Fibroblast of the aortic adventitia (primary cell): ENCODE measurements at regions not wholly inside any gene's neighbourhood (a gene's known extent, or its start where the extent isn't known, plus 50 kb on each side); places are given as distances from the start of the nearest gene placed in this dataset.

ENCODE experiments used
- DNase-seq: peaks from one replicate; pipeline ENCODE4 v3.0.0-alpha.2; 2010; ENCODE audit warnings: low read depth
- H3K4me3 ChIP-seq: 2 replicates; pipeline ENCODE4 v1.5.1; 2011; ENCODE audit warnings: low read depth, mild to moderate bottlenecking, control low read depth, low read length, moderate library complexity
- TF ChIP-seq, protein P1 (sequence below): IDR thresholded peaks from 2 replicates; pipeline ENCODE4 v1.5.1; 2011; ENCODE audit warnings: mild to moderate bottlenecking, low read length, control low read depth, inconsistent platforms; ENCODE audit not compliant: insufficient read depth

DNA sequence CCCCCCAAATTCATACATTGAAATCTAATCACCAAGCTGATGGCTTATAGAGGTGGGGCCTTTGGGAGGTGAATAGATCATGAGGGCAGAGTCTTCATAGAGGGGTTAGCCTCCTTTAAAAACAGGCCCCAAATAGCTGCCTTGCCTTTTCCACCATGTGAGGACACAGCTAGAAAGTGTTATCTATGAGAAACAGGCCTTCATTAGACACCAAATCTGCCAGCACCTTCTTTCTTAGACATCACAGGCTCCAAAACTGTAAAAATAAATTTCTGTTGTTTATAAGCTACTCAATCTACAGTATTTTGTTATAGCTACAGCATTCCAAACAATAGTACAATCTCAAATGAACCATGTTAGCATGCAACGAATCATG lies 459.3 kb upstream of the GCFC2 start:
- H3K4me3 ChIP-seq, result no peak overlapping the region
- TF ChIP-seq, protein P1, sequence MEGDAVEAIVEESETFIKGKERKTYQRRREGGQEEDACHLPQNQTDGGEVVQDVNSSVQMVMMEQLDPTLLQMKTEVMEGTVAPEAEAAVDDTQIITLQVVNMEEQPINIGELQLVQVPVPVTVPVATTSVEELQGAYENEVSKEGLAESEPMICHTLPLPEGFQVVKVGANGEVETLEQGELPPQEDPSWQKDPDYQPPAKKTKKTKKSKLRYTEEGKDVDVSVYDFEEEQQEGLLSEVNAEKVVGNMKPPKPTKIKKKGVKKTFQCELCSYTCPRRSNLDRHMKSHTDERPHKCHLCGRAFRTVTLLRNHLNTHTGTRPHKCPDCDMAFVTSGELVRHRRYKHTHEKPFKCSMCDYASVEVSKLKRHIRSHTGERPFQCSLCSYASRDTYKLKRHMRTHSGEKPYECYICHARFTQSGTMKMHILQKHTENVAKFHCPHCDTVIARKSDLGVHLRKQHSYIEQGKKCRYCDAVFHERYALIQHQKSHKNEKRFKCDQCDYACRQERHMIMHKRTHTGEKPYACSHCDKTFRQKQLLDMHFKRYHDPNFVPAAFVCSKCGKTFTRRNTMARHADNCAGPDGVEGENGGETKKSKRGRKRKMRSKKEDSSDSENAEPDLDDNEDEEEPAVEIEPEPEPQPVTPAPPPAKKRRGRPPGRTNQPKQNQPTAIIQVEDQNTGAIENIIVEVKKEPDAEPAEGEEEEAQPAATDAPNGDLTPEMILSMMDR, result no peak
- no peak for DNase-seq

DNA sequence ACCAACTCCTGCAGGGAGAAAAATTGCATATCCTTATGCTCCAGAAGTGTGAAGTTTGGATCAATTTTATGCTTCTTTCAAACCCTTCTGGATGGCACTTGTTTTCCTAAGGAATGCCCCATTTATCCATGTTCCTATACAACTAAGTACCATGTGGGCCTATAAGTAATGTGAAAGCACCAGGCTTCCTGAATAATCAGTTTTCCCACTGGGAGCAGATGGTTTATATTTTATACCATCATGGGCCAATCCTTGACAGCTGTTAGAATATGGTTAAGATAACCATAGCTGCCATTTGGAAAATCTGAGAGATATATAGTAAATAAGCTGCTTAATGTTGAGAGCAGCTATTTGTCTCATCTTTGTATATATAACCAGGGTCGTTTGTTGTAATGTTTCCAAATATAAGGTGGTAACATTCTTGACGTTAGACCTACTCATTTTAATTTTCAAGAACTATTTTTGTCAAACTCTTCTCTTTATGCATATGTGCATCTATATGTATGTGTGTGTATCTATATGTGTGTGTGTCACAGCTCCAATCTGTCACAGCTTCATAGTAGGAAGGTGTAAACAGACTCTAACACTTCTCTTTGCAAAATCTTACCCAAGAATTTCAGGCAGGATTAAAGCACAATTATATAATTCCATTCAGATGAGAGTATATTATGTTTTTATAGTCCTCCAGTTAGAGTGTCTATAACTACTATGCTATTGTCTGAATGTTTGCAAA lies 458.7 kb upstream of the GCFC2 start:
- no peak overlapping the region for H3K4me3 ChIP-seq
- DNase-seq, result no peak
- TF ChIP-seq, protein P1, result no peak

DNA sequence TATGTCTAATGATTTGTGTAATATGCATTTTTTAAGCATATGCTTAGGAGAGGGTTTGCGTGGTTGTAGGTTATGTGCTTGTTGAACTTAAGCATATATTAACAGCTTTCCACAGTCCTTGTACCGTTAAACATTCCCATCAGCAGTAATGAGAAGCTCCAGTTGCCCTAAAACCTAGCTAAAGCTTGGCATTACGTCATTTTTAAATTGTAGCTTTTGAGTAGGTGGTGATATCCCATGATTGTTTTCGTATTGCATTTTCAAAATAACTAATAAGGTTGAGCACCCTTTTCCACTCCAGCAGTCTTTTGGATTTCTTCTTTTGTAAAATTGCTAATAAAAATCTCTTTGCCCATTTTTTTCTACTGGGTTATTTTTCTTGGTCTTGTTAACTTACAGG lies 453.1 kb upstream of the GCFC2 start:
- DNase-seq, result no peak
- no peak overlapping the region for H3K4me3 ChIP-seq
- TF ChIP-seq, protein P1, result no peak

DNA sequence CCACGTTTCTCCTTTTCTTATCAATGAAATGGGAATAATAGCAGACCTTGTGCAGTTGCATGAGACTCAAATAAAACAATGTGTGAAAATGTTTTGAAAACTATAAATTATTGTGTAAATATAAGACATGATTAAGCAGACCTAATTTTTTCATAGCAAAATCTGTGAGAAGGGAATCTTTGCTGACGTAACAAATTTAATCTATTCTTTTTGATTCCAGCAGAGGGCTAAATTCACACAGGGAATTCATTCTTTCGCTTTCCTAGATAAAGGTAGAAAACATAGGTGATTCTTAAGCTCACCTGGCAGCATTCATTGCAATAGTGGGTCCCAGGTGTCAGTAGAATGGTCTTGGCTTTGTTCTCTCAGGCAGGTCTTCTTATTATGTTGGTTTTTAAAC lies 450.0 kb upstream of the GCFC2 start:
- no peak overlapping the region for H3K4me3 ChIP-seq
- TF ChIP-seq, protein P1, result no peak
- no peak for DNase-seq

DNA sequence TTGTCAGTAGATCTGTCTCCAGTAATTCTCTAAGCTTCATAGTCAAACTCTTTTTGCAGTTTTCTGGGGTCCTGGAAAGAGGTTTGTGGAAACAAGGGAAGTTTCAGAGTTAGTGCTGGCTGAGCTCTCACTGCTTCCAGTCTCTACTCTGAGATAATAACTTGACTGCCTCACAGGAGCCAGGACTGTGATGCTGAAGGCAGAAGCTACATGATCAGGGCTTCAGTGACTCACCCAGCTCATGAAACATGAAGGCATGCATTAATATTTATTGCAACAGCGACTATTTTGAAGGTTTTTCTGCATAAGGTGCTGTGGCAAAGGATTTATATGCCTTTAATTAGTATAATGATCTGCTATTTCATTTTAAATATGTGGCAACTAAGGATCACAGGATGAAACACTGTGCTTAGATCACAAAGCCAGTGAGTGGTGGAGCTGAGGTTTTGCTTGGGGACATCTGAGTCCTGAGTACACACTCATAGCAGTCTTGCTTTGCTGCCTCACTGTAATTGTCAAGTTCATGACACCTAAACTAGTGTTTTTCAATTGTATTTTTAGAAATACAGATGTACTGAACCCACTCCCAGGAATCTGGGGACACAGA lies 448.4 kb upstream of the GCFC2 start:
- TF ChIP-seq, protein P1, result no peak
- DNase-seq, result no peak
- H3K4me3 ChIP-seq, result no peak overlapping the region

DNA sequence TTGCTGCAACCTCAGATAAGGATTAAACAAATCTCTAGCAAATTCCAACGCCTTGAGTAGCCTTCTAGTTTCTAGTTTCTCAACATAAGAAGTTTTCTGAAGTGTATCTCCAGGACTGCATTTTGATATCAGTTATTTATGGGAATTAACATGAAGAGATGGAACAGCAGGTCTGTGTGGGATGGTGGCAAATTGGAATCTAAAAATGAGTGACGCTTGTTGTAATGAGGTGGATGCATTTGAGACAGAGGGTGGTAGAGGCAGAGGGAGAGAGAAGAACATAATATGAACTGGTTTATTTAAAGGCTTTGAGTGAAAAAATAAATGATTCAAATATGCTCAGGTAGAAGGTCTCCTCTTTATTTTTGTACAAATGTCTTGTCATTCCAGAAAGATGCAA lies 446.8 kb upstream of the GCFC2 start:
- H3K4me3 ChIP-seq, result no peak overlapping the region
- DNase-seq, result no peak
- TF ChIP-seq, protein P1, result no peak
